Lower leg skin (tissue), 3 donors: ENCODE measurements at regions not wholly inside any gene's neighbourhood (a gene's known extent, or its start where the extent isn't known, plus 50 kb on each side); places are given as distances from the start of the nearest gene placed in this dataset.

Experiments used
- POLR2A ChIP-seq, 2 donors: fragments of 450-650 bp; IDR thresholded peaks; one replicate each; pipeline ENCODE4 v1.6.1; 2016 to 2017; ENCODE audit warnings: antibody characterized with exemption in 2 of 2, mild to moderate bottlenecking in 1 of 2, moderate library complexity in 1 of 2
- TF ChIP-seq, protein P1 (sequence below), 3 donors: fragments of 450-650 bp; IDR thresholded peaks; one replicate each; pipeline ENCODE4 v1.5.1; 2016; ENCODE audit warnings: antibody characterized with exemption in 3 of 3, mild to moderate bottlenecking in 3 of 3, moderate library complexity in 2 of 3

DNA sequence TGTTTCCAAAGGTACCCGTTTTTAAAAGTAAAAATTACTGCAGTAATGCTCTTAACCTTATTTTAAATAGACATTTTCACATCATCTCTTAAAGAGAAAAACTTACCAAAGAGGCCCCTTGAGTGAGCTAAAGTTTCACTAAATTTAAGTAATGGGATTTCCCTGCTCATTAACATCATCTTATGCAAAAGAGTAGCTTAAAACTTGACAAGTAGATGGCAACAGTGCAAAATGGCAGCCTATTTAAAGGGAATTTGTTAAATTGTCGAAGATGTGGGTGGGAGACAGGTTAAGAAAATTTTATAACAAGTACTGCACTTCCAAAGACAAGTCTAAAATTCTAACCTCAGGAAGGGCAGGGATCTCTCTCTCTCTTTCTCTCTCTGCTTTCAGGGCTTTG is 271.7 kb upstream of the LDB2 start:
- TF ChIP-seq, protein P1, sequence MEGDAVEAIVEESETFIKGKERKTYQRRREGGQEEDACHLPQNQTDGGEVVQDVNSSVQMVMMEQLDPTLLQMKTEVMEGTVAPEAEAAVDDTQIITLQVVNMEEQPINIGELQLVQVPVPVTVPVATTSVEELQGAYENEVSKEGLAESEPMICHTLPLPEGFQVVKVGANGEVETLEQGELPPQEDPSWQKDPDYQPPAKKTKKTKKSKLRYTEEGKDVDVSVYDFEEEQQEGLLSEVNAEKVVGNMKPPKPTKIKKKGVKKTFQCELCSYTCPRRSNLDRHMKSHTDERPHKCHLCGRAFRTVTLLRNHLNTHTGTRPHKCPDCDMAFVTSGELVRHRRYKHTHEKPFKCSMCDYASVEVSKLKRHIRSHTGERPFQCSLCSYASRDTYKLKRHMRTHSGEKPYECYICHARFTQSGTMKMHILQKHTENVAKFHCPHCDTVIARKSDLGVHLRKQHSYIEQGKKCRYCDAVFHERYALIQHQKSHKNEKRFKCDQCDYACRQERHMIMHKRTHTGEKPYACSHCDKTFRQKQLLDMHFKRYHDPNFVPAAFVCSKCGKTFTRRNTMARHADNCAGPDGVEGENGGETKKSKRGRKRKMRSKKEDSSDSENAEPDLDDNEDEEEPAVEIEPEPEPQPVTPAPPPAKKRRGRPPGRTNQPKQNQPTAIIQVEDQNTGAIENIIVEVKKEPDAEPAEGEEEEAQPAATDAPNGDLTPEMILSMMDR (IDR thresholded peaks at IDR 0.05) = no peak
- TF ChIP-seq POLR2A (IDR thresholded peaks at IDR 0.05) = no peak
